Adrenal gland (tissue), 5 donors: ENCODE measurements at regions not wholly inside any gene's neighbourhood (a gene's known extent, or its start where the extent isn't known, plus 50 kb on each side); places are given as distances from the start of the nearest gene placed in this dataset.

Source experiments
- CTCF ChIP-seq, 6 experiments: fragments of 450-650 bp in 4 of 6; fragments of 200-600 bp in 2 of 6; sonication (generic) in 1 of 6; IDR thresholded peaks; 1 replicate in 5 of 6; 2 replicates in 1 of 6; pipeline versions ENCODE4 v1.5.1 to v1.8.0; 2016 to 2021; ENCODE audit warnings: antibody characterized with exemption in 6 of 6, mild to moderate bottlenecking in 2 of 6, moderate library complexity in 1 of 6
- POLR2A ChIP-seq, 2 donors: fragments of 450-650 bp; IDR thresholded peaks; one replicate each; pipeline ENCODE4 v1.6.1; 2017; ENCODE audit warnings: antibody characterized with exemption in 2 of 2, mild to moderate bottlenecking in 2 of 2, moderate library complexity in 1 of 2
- donor health status: DM: no; HTN: no; CAD: no.

GRCh38 chr10:4191354-4191753 is 406.3 kb upstream of the KLF6 start:
- TF ChIP-seq CTCF (IDR thresholded peaks at IDR 0.05) (no peak), POLR2A (IDR thresholded peaks at IDR 0.05) (no peak)
